ENCODE measurements at regions not wholly inside any gene's neighbourhood (a gene's known extent, or its start where the extent isn't known, plus 50 kb on each side); places are given as distances from the start of the nearest gene placed in this dataset.

GRCh38 chr16:79393564-79393963 lies 207.0 kb downstream of the MAF start:
- TF ChIP-seq EZH2 (IDR thresholded peaks at IDR 0.05; ENCODE audit: low read depth, unreplicated experiment) (no peak), EZH2phosphoT487 (IDR thresholded peaks at IDR 0.05; ENCODE audit: unreplicated experiment) (no peak), JUNB (IDR thresholded peaks at IDR 0.05; ENCODE audit: unreplicated experiment) (no peak)
- TF ChIP-seq, protein P1, sequence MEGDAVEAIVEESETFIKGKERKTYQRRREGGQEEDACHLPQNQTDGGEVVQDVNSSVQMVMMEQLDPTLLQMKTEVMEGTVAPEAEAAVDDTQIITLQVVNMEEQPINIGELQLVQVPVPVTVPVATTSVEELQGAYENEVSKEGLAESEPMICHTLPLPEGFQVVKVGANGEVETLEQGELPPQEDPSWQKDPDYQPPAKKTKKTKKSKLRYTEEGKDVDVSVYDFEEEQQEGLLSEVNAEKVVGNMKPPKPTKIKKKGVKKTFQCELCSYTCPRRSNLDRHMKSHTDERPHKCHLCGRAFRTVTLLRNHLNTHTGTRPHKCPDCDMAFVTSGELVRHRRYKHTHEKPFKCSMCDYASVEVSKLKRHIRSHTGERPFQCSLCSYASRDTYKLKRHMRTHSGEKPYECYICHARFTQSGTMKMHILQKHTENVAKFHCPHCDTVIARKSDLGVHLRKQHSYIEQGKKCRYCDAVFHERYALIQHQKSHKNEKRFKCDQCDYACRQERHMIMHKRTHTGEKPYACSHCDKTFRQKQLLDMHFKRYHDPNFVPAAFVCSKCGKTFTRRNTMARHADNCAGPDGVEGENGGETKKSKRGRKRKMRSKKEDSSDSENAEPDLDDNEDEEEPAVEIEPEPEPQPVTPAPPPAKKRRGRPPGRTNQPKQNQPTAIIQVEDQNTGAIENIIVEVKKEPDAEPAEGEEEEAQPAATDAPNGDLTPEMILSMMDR (conservative IDR thresholded peaks at IDR 0.05; ENCODE audit: low read depth in 2 of 2), result no peak
